ENCODE measurements at regions not wholly inside any gene's neighbourhood (a gene's known extent, or its start where the extent isn't known, plus 50 kb on each side); places are given as distances from the start of the nearest gene placed in this dataset.

- TF ChIP-seq POLR2AphosphoS5 (IDR thresholded peaks at IDR 0.05; ENCODE audit: low read depth, low read length) (no peak), CTCF (IDR thresholded peaks at IDR 0.05) (no peak), EP300 (IDR thresholded peaks at IDR 0.05; ENCODE audit: borderline replicate concordance in 1 of 2, low read depth in 1 of 2, low read length in 1 of 2) (no peak), EZH2phosphoT487 (IDR thresholded peaks at IDR 0.05; ENCODE audit: borderline replicate concordance, low read depth) (no peak), FOXM1 (IDR thresholded peaks at IDR 0.05; ENCODE audit: low read depth) (no peak), MAX (IDR thresholded peaks at IDR 0.05; ENCODE audit: low read depth) (no peak)
Measured at GRCh38 chr4:91830681-91831395, 472.9 kb upstream of the GRID2 start.

All from SK-N-SH (cell line).